ENCODE measurements at regions not wholly inside any gene's neighbourhood (a gene's known extent, or its start where the extent isn't known, plus 50 kb on each side); places are given as distances from the start of the nearest gene placed in this dataset.
"Not testable (repeated sequence)": the region's sequence is repeated elsewhere in the genome, so short reads cannot be mapped to it uniquely, and the experiment has no call there.

DNA sequence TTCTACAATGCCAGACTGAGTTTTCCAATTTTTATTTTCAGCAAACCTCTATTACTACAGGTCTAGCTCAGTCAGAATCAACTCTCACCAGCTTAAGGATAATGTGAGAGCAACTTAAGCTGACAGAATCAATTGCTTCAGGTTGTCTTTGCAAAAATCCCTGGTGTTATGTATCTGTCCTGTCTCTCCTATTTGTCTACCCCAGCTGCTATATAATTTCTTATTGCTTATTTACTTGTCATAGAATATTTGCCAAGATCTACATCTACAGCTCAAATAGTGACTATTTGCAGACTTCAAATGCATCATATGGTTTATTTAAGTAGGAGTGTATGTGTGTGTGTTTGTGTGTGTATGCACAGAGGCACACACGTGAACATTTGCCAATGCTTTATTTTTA lies 54.1 kb downstream of the FOXG1 start:
- no peak for DNase-seq

GRCh38 chr14:28821993-28822392 lies 55.4 kb downstream of the FOXG1 start:
- no peak for DNase-seq

GRCh38 chr14:28823245-28823644 lies 56.7 kb downstream of the FOXG1 start:
- DNase-seq: no peak

GRCh38 chr14:28830115-28830534 lies 63.5 kb downstream of the FOXG1 start:
- DNase-seq: no peak

GRCh38 chr14:28831126-28831525 lies 64.5 kb downstream of the FOXG1 start:
- no peak for DNase-seq

GRCh38 chr14:28842569-28842968 lies 76.0 kb downstream of the FOXG1 start:
- DNase-seq: not testable (repeated sequence)

DNA sequence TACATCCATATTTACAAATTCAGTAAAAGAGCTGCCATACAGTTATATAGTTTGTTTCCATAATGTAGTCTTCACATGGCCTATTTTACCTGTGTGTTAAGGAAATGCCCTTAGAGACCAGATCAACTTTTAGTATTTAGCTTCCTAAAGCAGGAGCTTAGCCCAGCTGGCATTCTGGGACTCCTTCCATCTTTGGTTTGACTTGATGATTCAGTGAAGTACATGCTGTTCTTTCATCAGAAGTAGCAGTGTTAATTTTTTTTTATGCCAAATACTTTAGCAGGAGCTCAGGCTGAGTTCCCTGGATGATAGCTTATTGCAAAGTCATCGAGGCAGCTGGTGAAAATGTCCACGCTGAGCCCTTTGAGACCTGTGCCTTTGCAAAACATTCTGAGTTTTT lies 101.0 kb downstream of the FOXG1 start:
- DNase-seq: no peak

GRCh38 chr14:28870033-28870564 lies 103.5 kb downstream of the FOXG1 start:
- DNase-seq: no peak

GRCh38 chr14:28875934-28876571 lies 109.5 kb downstream of the FOXG1 start:
- peak; percentile 73 for DNase-seq

DNA sequence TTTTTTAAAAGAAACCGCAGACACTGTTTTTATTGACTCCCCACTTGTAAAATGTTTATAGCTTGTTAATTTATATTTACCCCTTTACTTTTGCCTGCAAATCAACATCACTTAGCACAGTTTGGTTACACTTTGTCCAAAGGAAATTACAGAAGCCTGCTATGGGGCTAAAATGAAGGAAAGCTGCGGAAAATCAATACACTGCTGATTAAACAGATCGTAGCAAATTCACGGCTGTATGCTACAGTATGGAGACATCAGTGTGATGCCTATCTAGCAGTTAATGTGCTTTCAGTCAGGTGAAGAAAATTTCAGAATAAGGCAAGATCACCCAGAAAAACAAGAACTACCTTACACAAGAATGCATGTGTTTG lies 110.0 kb downstream of the FOXG1 start:
- DNase-seq: peak; percentile 57

DNA sequence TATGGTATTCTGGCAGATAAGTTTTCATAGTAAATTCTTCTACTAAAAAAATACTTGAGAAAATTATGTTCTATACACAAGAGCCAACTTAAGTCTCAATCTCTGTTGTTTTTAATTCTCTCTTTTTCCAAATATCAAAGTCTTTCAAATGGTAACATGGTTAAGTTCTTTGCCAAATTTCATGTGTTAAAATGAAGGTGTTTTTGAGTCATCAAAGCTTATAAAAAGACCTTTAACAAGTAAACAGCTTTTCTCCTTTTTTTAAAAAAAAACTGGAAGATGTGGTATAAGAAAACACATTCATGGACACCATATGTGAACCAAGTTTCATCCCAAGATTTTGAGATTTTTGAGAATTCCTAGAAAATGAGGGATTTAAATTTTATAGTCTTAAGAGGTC lies 111.3 kb downstream of the FOXG1 start:
- no peak for DNase-seq

GRCh38 chr14:28879573-28879996 lies 113.0 kb downstream of the FOXG1 start:
- peak; percentile 62 for DNase-seq

- no peak for DNase-seq
These were observed 120.4 kb downstream of the FOXG1 start for GRCh38 chr14:28886940-28887339.

GRCh38 chr14:28895389-28895788 lies 128.8 kb downstream of the FOXG1 start:
- no peak for DNase-seq

DNA sequence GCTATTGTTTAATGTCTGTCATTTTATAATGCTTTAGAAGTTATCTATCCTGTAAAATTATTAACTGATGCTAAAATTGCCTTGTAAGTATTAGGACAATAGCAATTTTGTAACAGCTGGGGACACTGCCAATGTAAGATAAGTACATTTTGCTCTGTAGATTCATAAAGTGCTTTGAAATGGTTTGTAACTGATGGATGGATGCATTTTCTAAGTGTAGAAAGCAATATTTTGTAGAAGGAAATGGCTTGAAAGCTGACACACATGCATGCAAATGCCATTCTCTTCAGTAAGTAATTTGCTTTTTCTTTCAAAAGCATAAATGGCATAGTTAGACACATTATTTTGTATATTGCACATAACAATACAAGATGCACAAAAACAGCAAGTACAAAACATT lies 129.8 kb downstream of the FOXG1 start:
- no peak for DNase-seq

DNA sequence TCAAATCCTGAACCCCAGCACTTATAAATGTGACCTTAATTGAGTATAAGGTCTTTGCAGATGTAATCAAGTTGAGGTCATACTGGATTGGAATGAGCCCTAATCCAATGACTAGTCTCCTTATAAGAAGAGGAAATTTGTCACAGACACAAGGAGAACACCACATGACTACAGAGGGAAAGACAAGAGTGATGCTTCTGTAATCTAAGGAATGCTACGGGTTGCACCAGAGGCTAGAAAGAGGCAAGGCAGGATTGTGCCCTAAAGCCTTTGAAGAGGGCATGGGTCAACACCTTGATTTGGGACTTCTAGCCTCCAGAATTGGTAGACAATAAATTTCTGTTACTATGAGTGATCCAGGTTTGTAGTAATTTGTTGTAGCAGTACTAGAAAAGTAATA lies 135.0 kb downstream of the FOXG1 start:
- no peak for DNase-seq

- DNase-seq: no peak
These were observed 136.3 kb downstream of the FOXG1 start for GRCh38 chr14:28902930-28903329.

- no peak for DNase-seq
These were observed 144.9 kb downstream of the FOXG1 start for GRCh38 chr14:28911521-28911920.

GRCh38 chr14:28913056-28913455 lies 146.5 kb downstream of the FOXG1 start:
- no peak for DNase-seq

- no peak for DNase-seq
These were observed 159.5 kb downstream of the FOXG1 start for GRCh38 chr14:28926122-28926521.

DNA sequence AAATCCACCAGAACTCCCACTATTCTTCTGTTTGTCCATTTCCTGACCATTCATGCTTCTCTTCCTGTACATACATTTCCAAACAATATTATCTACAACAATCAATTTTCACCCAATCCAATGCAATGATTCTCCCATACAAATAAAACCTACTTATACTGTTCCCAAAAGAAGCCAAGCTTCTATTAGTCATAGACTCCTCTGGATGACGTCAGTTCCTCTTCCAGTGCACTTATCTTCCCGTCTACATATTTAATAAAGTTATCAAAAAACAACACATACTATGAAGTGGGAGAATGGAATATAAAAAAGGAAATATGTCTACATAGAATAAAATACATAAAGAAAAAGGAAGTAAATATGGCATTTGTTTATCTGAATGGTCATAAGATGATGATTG lies 165.4 kb downstream of the FOXG1 start:
- no peak for DNase-seq

DNA sequence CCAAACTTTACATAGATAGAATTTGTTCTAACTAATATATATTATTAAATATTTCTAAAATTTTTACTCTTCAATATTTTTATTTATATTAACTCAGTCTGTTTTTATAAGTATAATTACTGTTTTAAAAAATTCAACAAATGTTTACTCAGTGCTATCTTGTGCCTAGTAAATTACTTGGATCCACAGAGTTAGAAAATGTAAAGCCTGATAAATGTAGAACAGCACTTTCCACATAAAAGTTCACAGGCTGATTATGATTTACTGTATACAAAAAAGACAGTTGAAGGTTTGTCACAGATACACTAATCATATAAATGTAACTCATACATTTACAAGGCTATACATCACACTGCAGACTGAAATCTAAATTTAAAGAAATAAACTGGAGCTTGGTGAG lies 170.0 kb downstream of the FOXG1 start:
- no peak for DNase-seq

DNA sequence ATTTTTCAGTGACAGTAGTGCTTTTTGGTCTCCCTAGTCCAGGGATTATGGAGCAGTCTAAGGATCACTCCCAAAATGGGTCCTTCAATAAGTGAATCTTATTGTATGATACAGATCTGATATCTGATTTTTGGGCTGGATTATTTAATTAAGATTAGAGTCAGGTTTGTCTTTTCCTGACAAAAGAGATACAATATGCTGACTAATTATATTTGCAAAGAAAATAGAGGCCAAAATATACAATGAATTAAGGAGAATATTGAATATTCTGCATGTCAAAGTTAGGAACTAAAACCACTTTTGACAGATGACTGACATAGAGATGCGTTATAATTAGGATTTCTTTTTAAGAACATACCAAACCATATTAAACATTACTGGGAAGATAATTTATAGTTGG lies 175.2 kb downstream of the FOXG1 start:
- DNase-seq: no peak

DNA sequence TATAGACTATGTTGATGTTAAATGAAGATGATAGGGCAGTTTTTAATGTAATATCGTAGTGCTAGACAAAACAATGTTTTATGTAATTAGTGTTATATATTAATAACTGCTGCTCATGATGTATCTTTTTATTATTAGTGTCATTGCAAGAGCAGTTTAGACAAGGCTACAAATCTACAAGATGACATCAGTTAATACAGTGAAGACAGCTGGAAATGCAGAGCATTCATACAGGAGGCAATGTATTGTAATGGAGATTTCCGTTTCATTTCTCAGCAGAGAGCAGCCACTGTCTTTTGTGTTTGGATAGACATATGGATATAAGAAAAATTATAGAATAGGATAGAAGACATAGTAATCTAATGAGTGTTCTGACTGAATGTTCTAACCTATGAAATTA lies 178.0 kb downstream of the FOXG1 start:
- DNase-seq: no peak

DNA sequence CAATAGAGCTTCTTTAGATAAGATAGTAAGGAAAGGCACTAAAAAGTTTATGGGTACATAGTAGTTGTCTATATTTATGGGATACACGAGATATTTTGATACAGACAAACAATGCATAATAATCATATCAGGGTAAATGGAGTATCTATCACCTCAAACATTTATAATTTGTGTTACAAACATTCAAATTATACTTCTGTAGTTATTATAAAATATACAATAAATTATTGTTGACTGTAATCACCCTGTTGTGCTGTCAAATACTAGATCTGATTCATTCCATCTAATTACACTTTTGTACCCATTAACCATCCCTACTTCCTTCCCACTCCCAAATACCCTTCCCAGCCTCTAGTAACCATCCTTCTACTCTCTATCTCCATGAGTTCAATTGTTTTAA lies 179.7 kb downstream of the FOXG1 start:
- no peak for DNase-seq

Data from retina (tissue), 1 donor.